M059J (cell line): ENCODE measurements at regions not wholly inside any gene's neighbourhood (a gene's known extent, or its start where the extent isn't known, plus 50 kb on each side); places are given as distances from the start of the nearest gene placed in this dataset.

Source experiments
- DNase-seq: peaks from one replicate; pipeline ENCODE4 v3.0.0-alpha.2; 2012; ENCODE audit warnings: low read depth

DNA sequence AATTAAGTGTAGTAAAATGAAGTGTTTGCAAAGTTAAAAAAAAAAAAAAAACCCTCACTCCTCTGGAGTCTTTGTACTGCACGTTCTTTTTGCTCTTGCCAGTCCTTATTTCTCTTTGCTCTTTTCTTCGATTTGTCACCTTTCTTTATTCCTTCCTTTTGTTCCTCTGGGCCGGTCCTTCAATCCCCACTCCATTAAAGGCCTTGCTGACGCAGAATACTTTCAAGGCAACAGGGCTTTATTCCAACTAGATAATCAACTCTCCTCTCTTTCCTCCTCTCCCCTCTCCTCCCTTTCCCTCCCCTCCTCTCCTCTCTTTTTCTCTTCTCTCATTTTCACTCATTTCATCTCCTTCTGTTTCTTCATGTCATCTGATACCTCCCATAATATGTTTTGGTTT is 138.2 kb upstream of the NTM start:
- no peak for DNase-seq

DNA sequence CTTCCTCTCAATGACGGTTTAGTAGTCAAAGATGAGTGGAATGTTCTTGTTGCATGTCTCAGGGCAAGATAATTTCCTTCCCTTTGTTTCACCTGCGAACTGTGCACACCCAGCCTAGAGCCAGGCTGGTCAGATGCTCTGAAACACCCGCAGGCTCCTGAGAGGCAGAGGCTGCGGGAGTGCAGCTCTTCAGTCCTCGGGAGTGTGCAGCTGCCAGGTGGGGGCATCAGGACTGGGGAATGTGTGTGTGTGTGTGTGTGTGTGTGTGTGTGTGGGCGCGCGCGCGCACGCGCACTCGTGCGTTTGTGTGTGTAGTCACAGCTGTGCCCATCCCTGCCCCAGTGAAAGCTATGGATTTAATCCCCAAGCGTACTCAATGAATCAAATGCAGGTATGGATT is 136.2 kb upstream of the NTM start:
- no peak for DNase-seq

DNA sequence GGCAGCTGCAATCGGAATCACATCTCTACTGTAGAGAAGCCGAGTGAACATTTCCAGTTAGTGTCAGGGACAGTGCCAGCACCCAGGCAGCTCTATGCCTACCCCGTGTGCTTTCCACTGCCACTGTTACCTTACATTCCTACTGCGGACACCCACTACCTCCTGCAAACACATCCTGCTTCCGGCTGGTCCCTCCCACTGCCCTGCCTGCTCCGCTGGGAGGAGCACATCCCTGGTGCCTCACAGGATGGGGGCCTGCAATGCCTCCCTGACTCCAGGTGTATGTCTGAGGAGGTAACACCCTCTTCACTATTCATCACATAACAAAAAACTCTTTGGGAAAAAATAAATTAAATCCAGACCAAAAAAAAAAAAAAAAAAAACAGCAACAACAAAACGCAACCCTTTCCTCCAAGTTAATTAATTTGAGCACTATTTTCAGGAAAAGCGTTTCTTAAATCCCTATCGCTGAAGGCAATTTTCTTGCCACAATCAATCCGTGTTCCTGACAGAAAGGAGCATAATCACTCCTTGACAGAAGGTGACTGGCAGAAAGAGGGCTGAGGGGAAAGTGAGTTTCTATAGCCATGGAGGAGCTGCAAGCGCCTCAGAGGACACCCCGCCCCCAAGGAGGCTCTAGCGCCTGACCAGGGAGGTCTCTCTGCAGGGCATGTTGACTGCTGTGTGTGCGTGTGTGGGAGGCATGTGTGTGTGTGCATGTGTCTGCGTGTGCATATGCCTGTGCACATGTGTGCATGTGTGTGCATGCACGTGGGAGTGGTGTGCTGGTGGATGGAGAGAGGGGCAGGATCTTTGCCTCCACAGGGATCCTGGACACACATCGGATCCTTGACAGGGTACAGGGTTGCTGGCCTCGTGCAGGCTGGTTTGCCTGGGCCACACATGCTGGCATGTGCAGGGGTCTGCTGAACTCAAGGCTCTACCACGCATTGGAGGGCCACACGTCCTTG is 134.8 kb upstream of the NTM start:
- no peak for DNase-seq

GRCh38 chr11:131240421-131240820 is 130.0 kb upstream of the NTM start:
- no peak for DNase-seq

DNA sequence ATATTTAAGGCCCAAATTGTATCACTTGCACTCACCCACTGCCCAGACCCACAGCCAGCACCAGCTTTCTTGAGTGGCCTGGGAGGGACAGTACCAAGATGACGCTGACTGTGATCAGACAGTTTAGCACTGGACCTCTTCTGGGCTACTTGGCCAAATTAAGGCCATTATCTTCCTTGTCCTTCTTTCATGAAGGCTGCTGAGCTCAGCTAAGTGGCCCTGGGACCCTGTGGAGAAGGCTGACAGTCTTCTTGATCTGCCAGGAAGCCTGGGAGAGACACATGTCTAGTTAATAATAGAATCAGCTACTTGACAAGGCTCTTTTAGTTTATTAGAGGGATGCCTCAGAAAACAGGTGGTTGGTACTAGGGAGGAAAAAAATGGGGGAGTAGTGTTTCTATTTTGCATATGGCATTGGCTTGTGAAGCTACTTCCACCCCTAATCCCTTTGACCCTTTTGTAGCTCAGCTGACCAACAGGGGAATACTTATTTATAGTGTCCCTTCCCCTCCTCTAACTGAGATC is 127.9 kb upstream of the NTM start:
- no peak for DNase-seq

DNA sequence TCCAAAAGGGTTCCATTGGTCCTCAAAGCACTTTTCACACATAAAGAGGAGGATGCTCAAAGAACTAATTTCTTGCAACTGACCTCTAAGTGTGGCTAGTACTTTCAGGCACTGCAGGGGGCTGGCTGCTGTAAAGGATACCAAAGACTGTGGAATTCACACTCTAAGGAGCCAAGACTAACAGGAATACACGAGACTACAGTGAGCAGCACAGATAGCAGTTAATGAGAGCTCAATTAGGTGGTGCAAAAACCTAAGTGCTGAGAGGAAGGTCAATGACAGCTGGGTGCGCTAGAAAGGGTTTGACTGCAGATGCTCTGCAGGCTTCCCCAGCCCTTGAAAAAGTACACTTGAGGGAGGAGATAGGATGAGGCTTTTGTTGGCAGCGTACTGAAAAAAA is 124.3 kb upstream of the NTM start:
- no peak for DNase-seq

DNA sequence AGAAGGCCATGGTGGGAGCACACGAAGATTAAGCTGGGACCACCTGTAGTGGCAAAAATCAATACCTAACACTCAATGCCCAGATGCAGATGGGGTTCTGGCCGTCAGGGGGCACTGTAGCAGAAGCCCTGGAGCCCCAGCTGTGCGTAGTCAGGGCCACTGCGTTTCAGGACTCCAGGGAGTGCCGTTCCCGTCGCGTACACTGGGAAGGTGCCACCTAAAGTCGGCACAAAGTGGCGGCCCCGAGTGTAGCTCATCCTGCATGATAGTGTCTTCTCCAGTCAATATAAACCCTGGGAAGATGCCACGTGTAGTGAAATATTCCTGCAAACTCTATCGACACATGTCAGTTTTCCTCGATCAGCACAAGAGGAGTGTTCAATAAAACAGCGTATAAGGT is 123.8 kb upstream of the NTM start:
- DNase-seq: no peak

DNA sequence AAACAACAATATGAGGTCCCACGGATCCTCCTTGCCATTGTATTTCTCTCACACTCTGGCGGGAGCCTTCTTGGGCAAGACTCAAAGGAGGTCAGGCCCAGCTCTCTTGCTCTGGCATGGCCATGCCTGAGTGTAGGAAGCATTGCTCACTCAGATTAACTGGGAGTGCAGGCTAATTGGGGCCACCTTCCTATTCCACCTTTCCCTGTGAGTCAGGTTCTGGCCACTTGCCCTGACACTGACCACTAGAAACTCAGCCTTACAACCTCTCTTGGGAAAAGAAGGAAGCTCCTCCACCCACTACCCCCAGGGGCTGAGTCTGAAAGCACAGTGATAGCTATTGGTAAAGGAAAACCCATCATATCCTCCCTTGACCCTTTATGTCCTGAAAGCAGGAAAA is 121.8 kb upstream of the NTM start:
- DNase-seq: peak; percentile 32

- no peak for DNase-seq
Observed at GRCh38 chr11:131253142-131253655, 117.2 kb upstream of the NTM start.

DNA sequence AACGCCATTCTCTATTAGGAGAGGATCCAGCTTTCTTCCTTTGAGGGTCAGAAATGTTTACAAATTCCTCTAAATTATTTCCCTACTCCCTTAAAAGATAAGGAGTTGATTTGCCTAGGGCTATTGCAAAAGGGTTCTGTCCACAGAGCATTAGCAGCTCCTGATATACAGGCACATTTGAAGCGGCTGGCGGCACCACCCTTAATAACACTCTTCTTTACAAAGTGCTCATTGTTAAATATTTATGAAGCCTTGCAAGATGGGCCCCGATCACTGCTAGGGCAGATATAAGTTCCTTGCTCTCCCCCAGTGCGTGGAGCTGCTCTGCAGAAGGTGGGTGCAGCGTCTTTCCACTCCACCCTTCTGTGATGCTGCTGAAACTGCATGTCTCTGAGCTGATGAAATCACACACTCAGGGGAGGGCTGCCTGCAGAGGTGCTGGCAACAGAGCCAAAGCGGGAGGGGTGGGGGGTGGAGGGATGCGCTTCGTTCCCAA is 116.7 kb upstream of the NTM start:
- peak; percentile 4 for DNase-seq

- DNase-seq: no peak
Observed at GRCh38 chr11:131254254-131254653, 116.2 kb upstream of the NTM start.

- no peak for DNase-seq
Observed at GRCh38 chr11:131274233-131274632, 96.2 kb upstream of the NTM start.

DNA sequence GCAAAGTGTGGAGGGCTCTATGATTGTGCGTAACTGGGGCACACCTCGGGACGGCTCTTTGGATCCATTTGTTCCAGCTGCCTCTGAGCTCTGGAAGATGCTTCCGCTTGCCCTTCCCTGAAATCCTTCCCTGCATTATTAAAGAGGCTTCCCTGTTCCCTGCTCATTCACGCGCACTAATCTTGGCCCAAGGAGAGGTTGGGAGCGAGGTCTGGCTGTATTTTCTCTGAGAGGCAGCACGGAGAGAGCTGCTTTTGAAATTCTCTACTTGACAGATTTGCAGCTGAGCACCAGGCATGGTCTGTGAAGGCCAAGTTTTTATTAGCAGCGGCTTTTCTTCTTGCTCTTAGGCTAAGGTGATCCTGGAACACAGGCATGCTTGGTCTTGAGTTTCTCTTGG is 94.8 kb upstream of the NTM start:
- no peak for DNase-seq

DNA sequence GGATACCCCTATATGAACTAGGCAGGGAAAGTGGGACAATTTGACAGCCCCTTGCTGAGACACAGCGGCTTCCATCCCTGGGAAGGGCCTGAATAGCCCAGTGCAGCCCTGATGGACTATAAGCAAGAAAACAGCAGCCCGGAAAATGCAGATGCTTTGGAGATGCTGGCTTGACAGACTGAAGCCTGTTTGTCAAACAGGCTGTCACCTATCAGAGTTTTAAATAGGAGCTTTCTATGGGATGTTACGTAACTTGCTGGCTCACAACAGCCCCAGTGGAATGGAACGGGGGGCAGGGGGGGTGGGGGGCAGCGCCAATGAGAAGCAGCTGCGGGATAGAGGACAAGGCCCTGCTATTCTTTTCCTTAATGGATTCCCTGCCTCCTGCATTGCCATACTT is 91.9 kb upstream of the NTM start:
- no peak for DNase-seq

DNA sequence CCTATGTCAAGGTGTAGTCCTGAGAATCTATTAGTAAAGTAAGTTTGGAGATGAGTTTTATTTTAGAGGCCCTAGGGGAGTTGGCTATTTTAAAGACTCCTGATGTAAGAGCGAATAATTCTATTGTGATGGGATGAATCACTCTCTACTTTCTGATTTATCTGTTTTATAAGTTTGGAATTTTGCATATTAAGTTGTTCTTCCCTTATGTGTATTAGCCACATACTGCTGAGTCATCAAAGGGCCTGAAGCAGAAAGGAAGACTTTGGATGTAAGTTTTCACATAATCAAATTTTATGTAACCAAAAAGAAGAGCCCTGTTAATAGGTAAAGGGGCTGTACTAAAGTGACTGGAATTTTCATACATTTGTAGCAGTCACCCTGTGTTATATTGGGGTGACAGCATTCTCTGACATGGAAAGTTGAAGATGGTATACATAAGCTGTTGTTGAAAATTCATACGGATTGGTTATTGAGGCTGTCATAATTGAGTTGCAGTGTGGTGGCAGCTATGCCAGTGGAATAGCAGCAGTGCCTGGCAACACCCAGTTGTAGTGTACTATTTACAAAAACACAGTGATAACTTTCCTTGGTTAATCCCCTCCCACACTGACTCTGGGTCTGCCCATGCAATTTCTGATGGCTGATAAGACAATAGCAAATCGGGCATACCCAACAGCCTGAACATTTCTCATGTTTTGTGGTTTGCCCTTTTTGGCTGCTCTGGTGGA is 90.6 kb upstream of the NTM start:
- DNase-seq: no peak

- DNase-seq: no peak
Observed at GRCh38 chr11:131281316-131281715, 89.1 kb upstream of the NTM start.

DNA sequence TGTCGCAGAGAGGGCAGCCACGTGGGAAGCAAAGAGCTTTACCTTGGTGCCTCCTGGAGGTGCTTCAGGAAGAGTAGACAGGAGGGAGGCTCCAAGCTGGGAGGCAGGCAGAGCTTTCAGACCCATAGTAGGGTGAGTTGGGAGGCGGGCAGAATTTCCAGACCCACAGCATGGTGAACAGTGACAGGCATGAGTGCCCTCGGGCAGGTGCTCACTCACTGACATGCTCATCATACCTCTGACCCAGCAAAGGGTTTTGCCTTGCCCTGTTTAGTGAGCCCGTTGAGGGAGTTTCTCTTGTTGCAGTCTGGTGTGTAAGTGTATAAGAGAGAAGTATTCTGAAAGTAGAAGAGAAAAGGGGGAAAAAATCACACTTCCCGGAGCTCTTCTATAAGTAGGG is 86.4 kb upstream of the NTM start:
- DNase-seq: no peak

- no peak for DNase-seq
Observed at GRCh38 chr11:131288521-131289091, 81.8 kb upstream of the NTM start.

GRCh38 chr11:131290185-131290584 is 80.2 kb upstream of the NTM start:
- DNase-seq: no peak

DNA sequence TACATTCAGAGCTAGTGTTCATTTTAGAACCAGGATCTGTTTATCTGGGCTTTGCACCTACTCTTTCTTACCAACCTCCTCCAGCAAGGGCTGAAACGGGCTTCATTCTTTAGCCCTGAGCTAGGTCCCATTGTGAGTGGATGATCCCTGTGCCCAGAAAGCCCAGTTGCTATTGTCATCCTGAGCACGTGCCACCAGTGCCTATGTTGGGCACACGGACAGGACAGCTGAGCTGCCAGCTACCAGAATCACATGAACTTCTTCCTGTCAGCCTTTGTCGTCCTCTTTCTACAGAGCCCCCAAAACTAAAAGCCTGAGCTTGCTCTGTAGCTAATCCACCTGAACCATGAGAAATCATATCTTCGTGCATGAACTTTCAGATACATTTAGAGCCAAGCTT is 74.4 kb upstream of the NTM start:
- no peak for DNase-seq

- no peak for DNase-seq
Observed at GRCh38 chr11:131297441-131297840, 73.0 kb upstream of the NTM start.
